ENCODE measurements at regions not wholly inside any gene's neighbourhood (a gene's known extent, or its start where the extent isn't known, plus 50 kb on each side); places are given as distances from the start of the nearest gene placed in this dataset.

- TF ChIP-seq ZNF512 (CRISPR knock-in tag; IDR thresholded peaks at IDR 0.05) (no peak), KLF13 (CRISPR knock-in tag; IDR thresholded peaks at IDR 0.05) (no peak), PAWR (CRISPR knock-in tag; IDR thresholded peaks at IDR 0.05; ENCODE audit: borderline replicate concordance) (no peak), HMGXB3 (CRISPR knock-in tag; IDR thresholded peaks at IDR 0.05; ENCODE audit: borderline replicate concordance) (no peak), CREB1 (IDR thresholded peaks at IDR 0.05) (no peak), CREB1 (CRISPR knock-in tag; IDR thresholded peaks at IDR 0.05) (no peak), SYNCRIP (IDR thresholded peaks at IDR 0.05; ENCODE audit: insufficient read depth, low read depth, low read length) (no peak)
Observed at GRCh38 chr22:49574881-49575702, 252.6 kb downstream of the BRD1 start (continued).

Data from HepG2 (cell line).